GM11168 (cell line): ENCODE measurements at regions not wholly inside any gene's neighbourhood (a gene's known extent, or its start where the extent isn't known, plus 50 kb on each side); places are given as distances from the start of the nearest gene placed in this dataset.
"Not testable (repeated sequence)": the region's sequence is repeated elsewhere in the genome, so short reads cannot be mapped to it uniquely, and the experiment has no call there.

Experiments
- in situ Hi-C: fragments of 300-500 bp; cut with MboI; formaldehyde crosslinking; loops from one replicate; pipeline ENCODE4 v1.12.0; 2022; ENCODE audit warnings: low sequenced_read_pairs; ENCODE audit not compliant: unreplicated experiment

GRCh38 chr7:142434666-142435167, 176.9 kb upstream of the PRSS58 start:
- in situ Hi-C loops, result no loop called here

- in situ Hi-C loops, result not testable (repeated sequence)
Measured at GRCh38 chr7:142434133-142434532, 176.3 kb upstream of the PRSS58 start.

- in situ Hi-C loops, result no loop called here
Measured at GRCh38 chr7:142432377-142432776, 174.5 kb upstream of the PRSS58 start.

GRCh38 chr7:142431491-142431890, 173.6 kb upstream of the PRSS58 start:
- in situ Hi-C loops, result no loop called here

- in situ Hi-C loops, result no loop called here
Measured at GRCh38 chr7:142428094-142428493, 170.2 kb upstream of the PRSS58 start.

- in situ Hi-C loops, result no loop called here
Measured at GRCh38 chr7:142425281-142425680, 167.4 kb upstream of the PRSS58 start.

GRCh38 chr7:142422621-142423020, 164.8 kb upstream of the PRSS58 start:
- in situ Hi-C loops, result no loop called here

GRCh38 chr7:142420554-142421362, 162.9 kb upstream of the PRSS58 start:
- in situ Hi-C loops, result no loop called here

- in situ Hi-C loops, result no loop called here
Measured at GRCh38 chr7:142418326-142418725, 160.5 kb upstream of the PRSS58 start.

- in situ Hi-C loops, result no loop called here
Measured at GRCh38 chr7:142414915-142415314, 157.1 kb upstream of the PRSS58 start.

GRCh38 chr7:142414135-142414534, 156.3 kb upstream of the PRSS58 start:
- in situ Hi-C loops, result no loop called here

- in situ Hi-C loops, result no loop called here
Measured at GRCh38 chr7:142413280-142414000, 155.6 kb upstream of the PRSS58 start.

- in situ Hi-C loops, result no loop called here
Measured at GRCh38 chr7:142412551-142413193, 154.8 kb upstream of the PRSS58 start.

- in situ Hi-C loops, result no loop called here
Measured at GRCh38 chr7:142409471-142409870, 151.6 kb upstream of the PRSS58 start.

- in situ Hi-C loops, result no loop called here
Measured at GRCh38 chr7:142408794-142409193, 150.9 kb upstream of the PRSS58 start.

GRCh38 chr7:142407939-142408570, 150.2 kb upstream of the PRSS58 start:
- in situ Hi-C loops, result no loop called here

GRCh38 chr7:142405122-142405765, 147.4 kb upstream of the PRSS58 start:
- in situ Hi-C loops, result no loop called here

GRCh38 chr7:142401951-142402350, 144.1 kb upstream of the PRSS58 start:
- in situ Hi-C loops, result no loop called here

GRCh38 chr7:142400042-142400533, 142.2 kb upstream of the PRSS58 start:
- in situ Hi-C loops, result no loop called here
